Esophagus (tissue), 2 donors: ENCODE measurements at regions not wholly inside any gene's neighbourhood (a gene's known extent, or its start where the extent isn't known, plus 50 kb on each side); places are given as distances from the start of the nearest gene placed in this dataset.

Experiments
- H3K27ac ChIP-seq, 2 donors: one replicate each; pipeline ENCODE4 v1.5.1; 2013; ENCODE audit warnings: low read depth in 2 of 2, mild to moderate bottlenecking in 2 of 2, inconsistent platforms in 1 of 2, low read length in 1 of 2, moderate library complexity in 1 of 2
- H3K27me3 ChIP-seq, 2 donors: one replicate each; pipeline ENCODE4 v1.6.1; 2013; ENCODE audit warnings: low read length in 2 of 2, control low read depth in 1 of 2, mild to moderate bottlenecking in 1 of 2; ENCODE audit not compliant: insufficient read depth in 2 of 2, control insufficient read depth in 1 of 2
- H3K36me3 ChIP-seq, 2 donors: one replicate each; pipeline ENCODE4 v1.6.1; 2013; ENCODE audit warnings: low read length in 1 of 2; ENCODE audit not compliant: control insufficient read depth in 2 of 2, insufficient read depth in 2 of 2
- H3K4me1 ChIP-seq, 2 donors: one replicate each; pipeline ENCODE4 v1.6.1; 2013; ENCODE audit warnings: low read length in 1 of 2; ENCODE audit not compliant: control insufficient read depth in 2 of 2, insufficient read depth in 2 of 2
- H3K4me3 ChIP-seq, 2 donors: one replicate each; pipeline ENCODE4 v1.5.1; 2013; ENCODE audit warnings: low read length in 2 of 2, mild to moderate bottlenecking in 2 of 2, low read depth in 1 of 2, moderate library complexity in 1 of 2
- H3K9me3 ChIP-seq, 2 donors: one replicate each; pipeline ENCODE4 v1.6.1; 2013; ENCODE audit warnings: mild to moderate bottlenecking in 2 of 2, low read depth in 1 of 2, low read length in 1 of 2, moderate library complexity in 1 of 2; ENCODE audit not compliant: control insufficient read depth in 2 of 2, insufficient read depth in 1 of 2
- WGBS, 2 donors: extraction: QIAGEN DNeasy Blood & Tissue Kit; methylation state at CpG; one replicate each; pipeline ENCODE4 v1.1.7; 2013; 5-methylcytosine and 5-hydroxymethylcytosine counted together
- donor health status: healthy with polysubstance abuse.
- donor health status: Bipolar disorder and iron deficiency.

DNA sequence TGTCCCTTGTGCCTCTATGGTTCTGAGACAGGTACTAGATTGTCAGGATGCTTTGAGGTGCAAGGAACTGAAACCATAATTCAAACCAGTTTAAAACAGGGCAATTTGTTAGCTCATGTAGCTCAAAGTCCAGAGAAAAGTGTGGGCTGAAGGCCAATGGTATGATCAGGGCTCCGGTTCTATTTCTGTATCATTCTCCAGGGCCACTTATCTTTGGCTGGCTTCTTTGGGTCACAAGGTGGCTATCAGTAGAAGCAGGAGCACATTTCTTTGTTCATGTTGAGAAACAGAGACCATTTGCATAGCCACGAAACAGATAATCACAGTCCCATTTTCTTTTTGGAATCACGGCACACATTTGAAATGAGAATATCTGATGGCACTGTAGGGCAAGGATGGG, 294.9 kb downstream of the ETNK1 start:
- WGBS, 2 donors: 71 to 87% methylated on average over 3 of the region's 3 CpGs
- H3K27ac ChIP-seq: no peak overlapping the region

GRCh38 chr12:22923768-22924167, 298.8 kb downstream of the ETNK1 start:
- no peaks in the 10 kb centered on the region for H3K4me1 ChIP-seq
- no peaks in the 10 kb centered on the region for H3K27me3 ChIP-seq
- WGBS, 2 donors: 60 to 64% methylated on average over 2 of the region's 2 CpGs
- no peaks in the 10 kb centered on the region for H3K9me3 ChIP-seq
- no peak overlapping the region for H3K4me3 ChIP-seq
- H3K27ac ChIP-seq: no peak overlapping the region
- H3K36me3 ChIP-seq: no peaks in the 10 kb centered on the region

More for the DNA sequence above, 294.9 kb downstream of the ETNK1 start:
- Histone ChIP-seq H3K4me3 (no peak overlapping the region), H3K9me3 (no peaks in the 10 kb centered on the region), H3K27me3 (no peaks in the 10 kb centered on the region), H3K4me1 (no peaks in the 10 kb centered on the region), H3K36me3 (no peaks in the 10 kb centered on the region)

DNA sequence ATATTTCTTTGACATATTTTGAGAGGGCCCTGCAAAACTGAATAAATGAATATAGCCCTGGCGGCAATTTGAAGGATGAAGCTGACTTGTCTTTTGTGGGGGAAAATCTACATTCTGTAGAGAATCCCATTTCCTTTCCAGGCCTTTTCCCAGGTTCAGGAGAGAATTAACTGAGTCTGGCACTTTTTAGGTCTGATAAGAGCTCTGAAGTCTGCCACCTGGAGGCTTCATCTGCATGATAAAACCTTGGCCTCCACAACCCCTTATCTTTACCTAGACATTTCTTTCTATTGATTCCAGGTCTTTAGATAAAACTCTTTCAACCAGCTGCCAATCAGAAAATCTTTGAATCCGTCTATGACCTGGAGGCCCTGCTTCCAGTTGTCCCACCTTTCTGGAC, 299.4 kb downstream of the ETNK1 start:
- Histone ChIP-seq H3K4me1 (no peaks in the 10 kb centered on the region), H3K27me3 (no peaks in the 10 kb centered on the region), H3K27ac (no peak overlapping the region), H3K4me3 (no peak overlapping the region), H3K36me3 (no peaks in the 10 kb centered on the region), H3K9me3 (no peaks in the 10 kb centered on the region)
- 89 to 93% methylated on average over 2 of the region's 2 CpGs for WGBS, 2 donors

- no peak overlapping the region for H3K27ac ChIP-seq
- WGBS, 2 donors: 46 to 57% methylated on average over 2 of the region's 2 CpGs
- no peaks in the 10 kb centered on the region for H3K9me3 ChIP-seq
- no peaks in the 10 kb centered on the region for H3K36me3 ChIP-seq
- no peaks in the 10 kb centered on the region for H3K27me3 ChIP-seq
- no peaks in the 10 kb centered on the region for H3K4me1 ChIP-seq
- no peak overlapping the region for H3K4me3 ChIP-seq
Measured at GRCh38 chr12:22925623-22926022, 300.7 kb downstream of the ETNK1 start.

- 47 to 60% methylated on average over 1 of the region's 1 CpG for WGBS, 2 donors
- Histone ChIP-seq H3K9me3 (peaks cover 0 to 3% of the 10 kb centered on the region in 2 donors), H3K36me3 (no peaks in the 10 kb centered on the region), H3K27ac (no peak overlapping the region), H3K4me1 (no peaks in the 10 kb centered on the region), H3K4me3 (no peak overlapping the region), H3K27me3 (no peaks in the 10 kb centered on the region)
Measured at GRCh38 chr12:22932431-22932830, 307.5 kb downstream of the ETNK1 start.

GRCh38 chr12:22935090-22935489, 310.1 kb downstream of the ETNK1 start:
- Histone ChIP-seq H3K27ac (no peak overlapping the region), H3K27me3 (no peaks in the 10 kb centered on the region), H3K36me3 (no peaks in the 10 kb centered on the region), H3K4me3 (no peak overlapping the region), H3K4me1 (no peaks in the 10 kb centered on the region), H3K9me3 (peaks cover 0 to 3% of the 10 kb centered on the region in 2 donors)
- 71 to 74% methylated on average over 12 of the region's 12 CpGs for WGBS, 2 donors

DNA sequence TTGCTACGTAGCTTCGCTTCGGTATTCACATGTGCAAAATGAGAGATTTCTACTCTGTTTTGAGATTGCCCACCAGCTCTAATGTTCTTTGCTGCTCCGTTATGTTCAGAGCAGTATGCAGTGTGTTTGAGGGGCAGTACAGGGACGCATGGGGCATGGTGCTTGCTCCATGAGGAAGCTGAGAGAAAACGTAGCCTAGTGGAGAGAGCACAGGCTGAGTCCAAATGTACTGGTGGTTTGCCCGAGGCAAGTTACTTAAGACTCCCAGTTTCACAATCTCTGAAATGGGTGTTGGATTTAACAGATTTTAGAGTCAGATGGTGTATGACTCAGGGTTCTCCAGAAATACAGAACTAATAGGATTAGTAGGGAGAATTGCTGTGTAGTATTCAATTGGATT, 310.5 kb downstream of the ETNK1 start:
- Histone ChIP-seq H3K9me3 (peaks cover 0 to 3% of the 10 kb centered on the region in 2 donors), H3K4me1 (no peaks in the 10 kb centered on the region), H3K4me3 (no peak overlapping the region), H3K36me3 (no peaks in the 10 kb centered on the region), H3K27me3 (no peaks in the 10 kb centered on the region), H3K27ac (no peak overlapping the region)
- 77 to 81% methylated on average over 7 of the region's 7 CpGs for WGBS, 2 donors

DNA sequence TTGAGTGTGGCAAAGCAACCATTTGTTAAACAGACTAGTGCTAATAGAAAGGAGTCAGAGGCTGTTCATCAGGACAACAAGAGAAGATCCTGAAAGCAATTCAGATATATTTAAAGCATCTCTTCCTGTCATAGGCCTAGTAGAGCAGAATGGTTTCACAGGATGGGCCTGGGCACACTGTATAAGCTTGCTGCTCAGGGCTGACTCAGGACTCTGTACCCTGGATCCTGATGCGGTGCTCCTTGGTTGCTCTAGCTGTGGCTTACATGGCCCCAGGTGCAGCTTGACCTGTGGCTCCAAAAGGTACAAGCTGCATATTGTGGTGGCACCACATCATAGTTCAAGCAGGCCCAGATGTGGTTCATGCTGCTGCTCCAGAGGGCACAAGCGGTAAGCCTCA, 313.4 kb downstream of the ETNK1 start:
- no peak overlapping the region for H3K27ac ChIP-seq
- H3K4me1 ChIP-seq: no peaks in the 10 kb centered on the region
- no peaks in the 10 kb centered on the region for H3K36me3 ChIP-seq
- 95 to 97% methylated on average over 2 of the region's 2 CpGs for WGBS, 2 donors
- H3K9me3 ChIP-seq: peaks cover 3 to 7% of the 10 kb centered on the region in 2 donors
- H3K27me3 ChIP-seq: no peaks in the 10 kb centered on the region
- H3K4me3 ChIP-seq: no peak overlapping the region

DNA sequence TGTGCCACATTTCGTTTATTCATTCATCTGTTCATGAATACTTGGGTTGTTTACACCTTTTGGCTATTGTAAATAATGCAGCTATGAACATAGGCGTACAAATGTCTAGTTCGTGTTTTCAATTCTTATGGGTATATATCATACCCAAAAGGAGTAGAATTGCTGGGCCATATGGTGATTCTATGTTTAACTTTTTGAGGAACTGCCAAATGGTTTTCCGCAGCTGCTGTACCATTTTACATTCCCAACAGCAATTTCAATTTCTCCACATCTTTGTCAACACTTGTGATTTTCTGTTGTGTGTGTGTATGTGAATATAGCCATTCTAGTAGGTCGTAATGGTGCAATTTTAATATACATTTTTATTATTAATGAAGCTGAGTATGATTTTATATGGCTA, 326.2 kb downstream of the ETNK1 start:
- no peaks in the 10 kb centered on the region for H3K27me3 ChIP-seq
- H3K27ac ChIP-seq: no peak overlapping the region
- peaks cover 0 to 3% of the 10 kb centered on the region in 2 donors for H3K9me3 ChIP-seq
- H3K4me1 ChIP-seq: no peaks in the 10 kb centered on the region
- no peaks in the 10 kb centered on the region for H3K36me3 ChIP-seq
- H3K4me3 ChIP-seq: no peak overlapping the region
- WGBS, 2 donors: 78 to 79% methylated on average over 5 of the region's 5 CpGs

GRCh38 chr12:22956690-22957089, 331.7 kb downstream of the ETNK1 start:
- Histone ChIP-seq H3K27ac (no peak overlapping the region), H3K4me1 (no peaks in the 10 kb centered on the region), H3K9me3 (peaks cover 0 to 3% of the 10 kb centered on the region in 2 donors), H3K27me3 (no peaks in the 10 kb centered on the region), H3K36me3 (no peaks in the 10 kb centered on the region), H3K4me3 (no peak overlapping the region)
- 47 to 58% methylated on average over 2 of the region's 2 CpGs for WGBS, 2 donors
